GM06990 (cell line): ENCODE measurements at regions not wholly inside any gene's neighbourhood (a gene's known extent, or its start where the extent isn't known, plus 50 kb on each side); places are given as distances from the start of the nearest gene placed in this dataset.

Experiments used
- DNase-seq: peaks from one replicate; pipeline ENCODE4 v3.0.0-alpha.2; 2011; ENCODE audit not compliant: insufficient read length; ENCODE audit errors: extremely low read depth
- H3K27me3 ChIP-seq: replicated peaks from 2 replicates; pipeline ENCODE4 v1.6.0; 2011; ENCODE audit warnings: low read length; ENCODE audit not compliant: control insufficient read depth, insufficient read depth
- H3K36me3 ChIP-seq: 2 replicates; pipeline ENCODE4 v1.5.1; 2011; ENCODE audit warnings: low read length; ENCODE audit not compliant: control insufficient read depth, insufficient read depth
- H3K4me3 ChIP-seq: replicated peaks from 2 replicates; pipeline ENCODE4 v1.5.1; 2011; ENCODE audit warnings: low read depth, mild to moderate bottlenecking, control low read depth, low read length
- CTCF ChIP-seq: IDR thresholded peaks from 2 replicates; pipeline ENCODE4 v1.5.1; 2011; ENCODE audit warnings: low read length, control low read depth, mild to moderate bottlenecking, inconsistent platforms; ENCODE audit not compliant: insufficient read depth, poor library complexity, severe bottlenecking

GRCh38 chr12:24408305-24408704, 458.8 kb upstream of the SOX5 start:
- H3K4me3 ChIP-seq: no peak overlapping the region
- no peaks in the 10 kb centered on the region for H3K36me3 ChIP-seq
- no peak for DNase-seq
- TF ChIP-seq CTCF: no peak
- H3K27me3 ChIP-seq: no peaks in the 10 kb centered on the region; the same call in 1 of the 2 replicates

GRCh38 chr12:24407884-24408283, 458.4 kb upstream of the SOX5 start:
- Histone ChIP-seq H3K4me3 (no peak overlapping the region), H3K36me3 (no peaks in the 10 kb centered on the region), H3K27me3 (no peaks in the 10 kb centered on the region; the same call in 1 of the 2 replicates)
- no peak for TF ChIP-seq CTCF
- DNase-seq: no peak

- Histone ChIP-seq H3K27me3 (no peaks in the 10 kb centered on the region; the same call in 1 of the 2 replicates), H3K36me3 (no peaks in the 10 kb centered on the region), H3K4me3 (no peak overlapping the region)
- TF ChIP-seq CTCF: no peak
- no peak for DNase-seq
Observed at GRCh38 chr12:24404086-24404815, 454.8 kb upstream of the SOX5 start.

GRCh38 chr12:24400533-24400932, 451.1 kb upstream of the SOX5 start:
- TF ChIP-seq CTCF: no peak
- DNase-seq: no peak
- no peaks in the 10 kb centered on the region for H3K27me3 ChIP-seq
- H3K36me3 ChIP-seq: no peaks in the 10 kb centered on the region
- H3K4me3 ChIP-seq: no peak overlapping the region

GRCh38 chr12:24398605-24399004, 449.1 kb upstream of the SOX5 start:
- H3K36me3 ChIP-seq: no peaks in the 10 kb centered on the region
- DNase-seq: no peak
- H3K4me3 ChIP-seq: no peak overlapping the region
- H3K27me3 ChIP-seq: no peaks in the 10 kb centered on the region
- TF ChIP-seq CTCF: no peak
